NCI-H1694 (cell line): ENCODE measurements at regions not wholly inside any gene's neighbourhood (a gene's known extent, or its start where the extent isn't known, plus 50 kb on each side); places are given as distances from the start of the nearest gene placed in this dataset.
"Not testable (repeated sequence)": the region's sequence is repeated elsewhere in the genome, so short reads cannot be mapped to it uniquely, and the experiment has no call there.

ENCODE experiments used
- DNase-seq: peaks from one replicate; lab custom pipeline; 2025; lab: John Stamatoyannopoulos, UW

DNA sequence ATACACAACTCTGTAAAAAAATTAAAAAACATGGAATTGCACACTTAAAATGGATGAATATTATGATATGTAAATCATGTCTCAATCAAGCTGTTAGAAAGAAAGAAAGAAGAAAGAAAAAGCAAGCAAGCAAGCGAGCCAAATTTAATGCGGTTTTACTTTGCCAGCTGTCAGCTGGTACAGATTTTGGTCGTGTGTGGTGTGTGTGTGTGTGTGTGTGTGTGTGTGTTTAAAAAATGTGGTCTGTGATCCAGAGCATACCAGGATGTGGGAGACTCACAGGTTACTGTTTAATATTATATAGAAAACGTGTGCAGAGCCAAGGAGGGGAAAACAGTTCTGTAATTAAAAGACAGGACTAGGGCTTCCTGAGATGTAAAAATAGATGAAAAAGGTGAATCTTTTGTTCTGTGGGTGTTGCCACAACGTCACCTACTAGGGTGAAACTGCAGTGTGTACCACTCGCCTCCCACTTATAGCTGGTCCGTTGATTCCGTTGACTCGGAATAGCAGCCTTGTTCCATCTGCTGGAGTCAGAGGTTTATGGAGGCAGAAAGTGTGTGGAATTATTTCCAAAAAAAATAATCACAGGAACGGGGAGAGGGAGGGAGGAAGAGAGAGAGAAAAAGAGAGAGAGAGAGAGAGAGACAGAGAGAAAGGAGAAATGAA is 197.7 kb downstream of the BCAS1 start:
- peak; percentile 31 for DNase-seq

GRCh38 chr20:53872081-53872541 is 198.3 kb downstream of the BCAS1 start:
- DNase-seq, result no peak

DNA sequence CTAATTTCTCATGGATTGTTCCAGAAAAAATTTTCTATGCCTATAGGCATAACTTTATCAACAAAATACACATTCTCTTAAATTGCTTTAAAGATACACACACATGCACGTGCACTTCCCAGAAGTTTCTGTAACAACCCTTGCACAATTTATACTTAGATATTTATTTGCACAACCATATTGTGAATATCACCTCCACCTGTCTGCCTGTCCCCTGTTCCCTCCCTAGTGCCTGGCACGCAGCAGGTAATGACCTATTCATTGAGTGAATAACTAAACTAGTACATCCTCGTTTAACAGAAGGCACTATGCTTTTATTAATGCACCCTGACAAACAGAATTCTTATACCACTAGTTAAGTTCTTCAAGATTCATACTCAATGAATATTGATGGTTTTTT is 198.9 kb downstream of the BCAS1 start:
- no peak for DNase-seq

DNA sequence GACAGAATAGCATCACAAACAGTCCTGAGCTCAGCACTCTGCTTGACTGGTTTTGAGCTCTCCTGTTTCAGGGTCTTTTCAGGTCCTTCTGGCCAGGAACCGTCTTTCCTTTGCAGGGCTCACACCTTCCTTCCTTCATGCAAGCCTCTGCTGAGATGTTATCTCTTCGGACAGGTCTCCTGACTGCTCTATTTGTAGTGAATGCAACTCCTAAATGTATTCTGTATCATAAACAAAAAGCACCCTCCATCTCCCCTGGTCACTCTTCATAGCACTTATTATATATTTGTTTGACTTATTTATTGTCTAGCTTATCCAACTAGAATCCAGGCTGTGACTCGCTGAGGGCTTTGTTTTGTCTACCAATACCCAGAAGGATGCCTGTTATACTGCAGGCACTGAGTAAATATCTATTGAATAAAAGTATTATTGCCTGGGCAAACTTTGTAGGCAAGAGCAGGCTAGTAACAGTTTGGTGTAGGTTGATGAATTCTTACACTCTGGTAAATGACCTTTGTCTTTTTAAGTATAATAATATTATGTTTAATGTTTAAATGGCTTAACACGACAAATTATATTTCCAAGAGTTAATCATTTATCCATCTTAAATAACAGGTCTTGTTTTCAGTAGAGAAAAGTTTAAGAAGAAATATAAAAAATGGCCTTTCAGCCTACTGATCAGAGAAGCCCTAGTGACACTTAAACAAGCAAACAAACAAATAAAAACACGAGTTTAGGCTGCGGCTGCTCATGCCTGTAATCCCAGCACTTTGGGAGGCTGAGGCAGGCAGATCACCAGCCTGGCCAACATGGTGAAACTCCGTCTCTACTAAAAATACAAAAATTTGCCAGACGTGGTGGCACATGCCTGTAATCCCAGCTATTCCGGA is 199.7 kb downstream of the BCAS1 start:
- DNase-seq, result no peak

- peak; percentile 32 for DNase-seq
These were observed 200.7 kb downstream of the BCAS1 start for GRCh38 chr20:53869466-53870258.

- DNase-seq, result no peak
These were observed 202.5 kb downstream of the BCAS1 start for GRCh38 chr20:53867741-53868351.

DNA sequence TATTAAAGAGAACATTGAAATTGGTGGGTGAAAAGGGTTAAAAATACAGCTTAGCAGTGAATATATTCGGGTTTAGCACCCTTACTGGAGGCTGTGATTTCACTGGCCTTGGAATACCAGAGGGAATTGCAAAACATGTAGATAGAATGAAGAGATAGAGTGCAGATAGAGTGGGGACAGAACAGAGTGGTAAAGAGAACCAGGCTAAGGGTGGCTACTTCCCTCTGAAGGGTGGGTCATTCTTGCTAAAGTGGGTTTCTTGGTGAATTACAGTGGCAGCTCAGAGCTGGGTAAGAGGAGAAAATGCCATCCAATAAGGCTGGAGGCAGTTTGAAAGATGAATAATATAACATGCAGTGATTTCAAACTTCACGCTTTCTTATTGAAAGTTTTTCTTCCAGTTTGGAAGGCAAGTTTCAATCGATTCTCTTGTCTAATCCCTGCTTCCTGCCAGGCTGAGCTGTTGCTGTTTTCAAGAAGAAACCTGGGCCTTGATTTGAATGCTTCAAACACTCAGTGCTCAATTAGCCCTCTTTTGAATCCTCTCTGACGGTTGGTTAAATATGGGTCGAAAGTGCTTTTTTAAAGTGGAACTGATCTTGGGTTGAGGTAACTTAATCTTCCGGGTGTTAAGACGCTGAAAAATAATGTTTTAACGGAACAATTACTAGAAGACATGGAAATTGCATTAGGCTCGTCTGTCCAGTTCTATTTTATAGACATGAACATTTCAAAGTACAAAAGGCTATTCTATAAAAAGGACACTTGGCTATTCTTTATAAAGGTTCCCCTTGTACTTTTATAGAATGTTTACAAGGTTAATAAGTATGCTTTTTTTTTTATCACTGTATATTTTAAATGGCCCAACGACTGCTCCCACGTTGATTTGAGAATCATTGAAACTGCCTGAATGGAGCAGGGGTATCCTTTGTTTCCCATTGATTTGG is 203.3 kb downstream of the BCAS1 start:
- no peak for DNase-seq

GRCh38 chr20:53865901-53866793 is 204.2 kb downstream of the BCAS1 start:
- no peak for DNase-seq

GRCh38 chr20:53864765-53865683 is 205.4 kb downstream of the BCAS1 start:
- DNase-seq, result not testable (repeated sequence)

GRCh38 chr20:53863923-53864641 is 206.3 kb downstream of the BCAS1 start:
- DNase-seq, result not testable (repeated sequence)

GRCh38 chr20:53863535-53863922 is 206.9 kb downstream of the BCAS1 start:
- DNase-seq, result not testable (repeated sequence)

- not testable (repeated sequence) for DNase-seq
These were observed 207.4 kb downstream of the BCAS1 start for GRCh38 chr20:53863039-53863438.

DNA sequence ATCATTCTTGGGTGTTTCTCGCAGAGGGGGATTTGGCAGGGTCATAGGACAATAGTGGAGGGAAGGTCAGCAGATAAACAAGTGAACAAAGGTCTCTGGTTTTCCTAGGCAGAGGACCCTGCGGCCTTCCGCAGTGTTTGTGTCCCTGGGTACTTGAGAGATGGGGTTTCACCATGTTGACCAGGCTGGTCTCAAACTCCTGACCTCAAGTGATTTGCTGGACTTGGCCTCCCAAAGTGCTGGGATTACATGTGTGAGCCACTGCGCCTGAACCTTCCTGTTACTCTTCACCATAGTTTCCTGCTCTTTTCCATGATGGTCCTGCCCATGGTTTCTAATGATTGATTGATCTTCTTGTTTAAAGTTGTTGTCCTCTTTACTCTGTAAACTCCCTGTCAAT is 207.9 kb downstream of the BCAS1 start:
- DNase-seq, result not testable (repeated sequence)

DNA sequence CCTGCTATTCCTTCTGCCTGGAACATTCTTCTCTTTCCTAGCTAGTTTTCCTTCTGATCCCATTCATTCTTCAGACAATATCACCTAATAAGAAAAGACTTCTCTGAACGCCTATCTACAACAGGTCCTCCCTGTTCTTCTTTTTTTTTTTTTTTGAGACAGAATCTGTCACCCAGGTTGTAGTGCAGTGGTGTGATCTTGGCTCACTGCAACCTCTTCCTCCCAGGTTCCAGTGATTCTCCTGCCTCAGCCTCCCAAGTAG is 208.3 kb downstream of the BCAS1 start:
- DNase-seq, result not testable (repeated sequence)

- no peak for DNase-seq
These were observed 210.7 kb downstream of the BCAS1 start for GRCh38 chr20:53859684-53860083.

DNA sequence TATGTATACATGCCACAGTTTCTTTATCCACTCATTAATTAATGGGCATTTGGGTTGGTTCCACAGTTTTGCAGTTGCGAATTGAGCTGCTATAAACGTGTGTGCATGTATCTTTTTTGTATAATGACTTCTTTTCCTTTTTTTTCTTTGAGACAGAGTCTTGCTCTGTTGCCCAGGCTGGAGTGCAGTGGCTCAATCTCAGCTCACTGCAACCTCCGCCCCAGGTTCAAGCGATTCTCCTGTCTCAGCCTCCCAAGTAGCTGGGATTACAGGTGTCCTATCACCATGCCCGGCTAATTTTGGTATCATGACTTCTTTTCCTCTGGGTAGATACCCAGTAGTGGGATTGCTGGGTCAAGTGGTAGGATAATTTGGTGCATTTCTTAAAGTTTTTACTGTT is 211.4 kb downstream of the BCAS1 start:
- DNase-seq, result not testable (repeated sequence)

GRCh38 chr20:53858516-53858915 is 211.9 kb downstream of the BCAS1 start:
- DNase-seq, result not testable (repeated sequence)

DNA sequence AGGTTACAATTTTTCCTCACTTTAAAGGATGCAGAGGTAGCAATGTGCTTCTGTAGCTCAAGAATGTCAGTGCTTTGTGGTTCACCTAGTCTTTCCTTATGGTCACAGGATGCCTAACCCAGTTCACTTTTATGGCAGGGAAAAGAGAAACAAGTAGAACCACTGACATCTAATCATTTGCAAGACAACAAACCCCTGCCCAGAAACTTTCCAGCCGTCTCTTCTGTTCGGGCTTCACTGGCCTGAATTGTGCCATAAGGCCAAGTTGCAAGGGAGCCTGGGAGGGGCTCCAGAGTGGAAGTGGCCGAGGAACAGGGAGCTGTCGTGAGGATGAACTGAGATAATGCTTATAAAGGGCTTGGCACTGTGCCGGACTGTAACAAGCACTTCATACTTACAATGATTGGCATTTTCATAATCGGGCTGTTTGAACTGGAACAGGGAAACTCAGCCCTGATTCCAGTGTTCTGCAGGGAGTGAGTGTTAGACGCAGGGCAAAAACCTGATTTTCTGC is 212.6 kb downstream of the BCAS1 start:
- no peak for DNase-seq
